Kidney glomerular epithelial cell (primary cell): ENCODE measurements at regions not wholly inside any gene's neighbourhood (a gene's known extent, or its start where the extent isn't known, plus 50 kb on each side); places are given as distances from the start of the nearest gene placed in this dataset.
"Not testable (repeated sequence)": the region's sequence is repeated elsewhere in the genome, so short reads cannot be mapped to it uniquely, and the experiment has no call there.

Experiments used
- DNase-seq: peaks from one replicate; lab custom pipeline; 2025; lab: John Stamatoyannopoulos, UW

DNA sequence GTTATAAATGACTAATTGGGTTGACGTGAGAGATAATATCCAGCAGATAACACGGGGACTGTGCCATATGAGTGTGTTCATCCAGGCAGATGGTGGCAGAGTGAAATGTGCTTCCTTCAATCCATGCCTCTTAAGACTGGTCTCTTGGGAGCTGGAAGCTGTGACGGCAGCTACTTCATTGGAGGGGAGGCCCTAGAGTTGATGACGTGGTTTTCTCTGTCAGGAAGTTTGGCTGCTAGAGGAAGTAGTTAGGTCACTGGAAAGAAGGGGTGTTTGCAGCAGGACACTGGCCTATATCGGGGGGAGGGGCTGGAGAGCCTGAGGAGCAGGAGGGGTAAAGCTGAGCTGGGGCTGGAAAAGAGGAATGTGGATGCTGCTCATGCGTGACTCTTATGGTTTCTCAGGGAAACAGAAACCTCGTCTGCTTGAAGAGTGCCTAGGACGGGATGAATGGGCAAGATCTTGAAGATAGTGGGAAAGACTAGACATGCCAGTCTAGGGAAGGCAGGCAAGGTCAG, 3051.6 kb downstream of the RPIA start:
- DNase-seq = not testable (repeated sequence)

DNA sequence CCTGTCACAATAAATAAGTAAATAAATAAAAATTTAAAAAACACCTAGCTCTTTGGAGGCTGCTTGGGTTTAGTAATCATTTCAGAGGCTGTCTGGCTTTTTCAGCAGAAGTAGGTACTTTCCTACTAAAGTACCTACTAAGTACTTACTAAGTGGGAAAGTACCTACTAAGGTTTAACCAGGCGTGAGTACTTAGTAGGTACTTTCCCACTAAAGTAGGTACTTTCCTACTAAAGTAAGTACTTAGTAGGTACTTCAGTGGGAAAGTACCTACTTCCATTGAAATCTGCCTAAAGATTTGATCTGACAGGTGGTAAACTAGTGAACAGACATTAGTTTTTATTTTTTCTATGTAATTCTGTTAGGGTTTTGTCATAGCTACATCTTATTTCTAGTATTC, 3052.4 kb downstream of the RPIA start:
- not testable (repeated sequence) for DNase-seq

DNA sequence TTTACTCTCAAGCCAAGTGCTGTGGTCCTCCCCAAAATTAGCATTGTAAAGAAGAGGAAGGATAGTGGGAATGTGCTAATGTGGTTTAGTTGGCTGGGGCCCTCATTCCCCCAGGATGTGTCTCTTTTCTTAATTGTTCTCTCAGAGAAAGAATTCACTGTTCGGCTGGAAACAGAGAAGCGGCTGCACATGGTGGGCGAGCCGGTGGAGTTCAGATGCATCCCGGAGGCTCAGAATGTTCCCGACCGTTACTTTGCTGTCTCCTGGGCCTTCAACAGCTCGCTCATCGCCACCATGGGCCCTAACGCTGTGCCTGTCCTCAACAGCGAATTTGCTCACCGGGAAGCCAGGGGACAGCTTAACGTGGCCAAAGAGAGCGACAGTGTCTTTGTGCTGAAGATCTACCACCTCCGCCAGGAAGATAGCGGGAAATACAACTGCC, 3053.2 kb downstream of the RPIA start:
- DNase-seq = not testable (repeated sequence)

DNA sequence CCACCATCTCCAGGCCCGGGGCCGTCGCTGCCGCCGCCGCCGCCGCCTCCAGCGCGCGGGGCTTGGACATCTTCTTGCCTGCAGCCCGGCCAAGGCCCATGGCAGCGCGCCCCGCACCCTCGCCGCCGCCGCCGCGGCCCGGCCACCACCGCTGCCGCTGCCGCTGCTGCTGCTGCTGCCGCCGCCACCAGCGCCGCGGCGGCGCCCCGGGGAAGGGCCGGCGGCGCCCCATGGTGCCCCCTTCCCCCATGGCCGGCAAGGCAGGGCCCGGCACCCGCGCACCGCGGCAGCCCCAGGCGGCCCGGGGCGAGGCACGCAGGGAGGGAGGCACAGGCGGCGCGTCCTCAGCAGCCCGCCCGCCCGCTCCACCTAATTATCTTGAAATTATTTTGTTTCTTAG, 3057.4 kb downstream of the RPIA start:
- no peak for DNase-seq

DNA sequence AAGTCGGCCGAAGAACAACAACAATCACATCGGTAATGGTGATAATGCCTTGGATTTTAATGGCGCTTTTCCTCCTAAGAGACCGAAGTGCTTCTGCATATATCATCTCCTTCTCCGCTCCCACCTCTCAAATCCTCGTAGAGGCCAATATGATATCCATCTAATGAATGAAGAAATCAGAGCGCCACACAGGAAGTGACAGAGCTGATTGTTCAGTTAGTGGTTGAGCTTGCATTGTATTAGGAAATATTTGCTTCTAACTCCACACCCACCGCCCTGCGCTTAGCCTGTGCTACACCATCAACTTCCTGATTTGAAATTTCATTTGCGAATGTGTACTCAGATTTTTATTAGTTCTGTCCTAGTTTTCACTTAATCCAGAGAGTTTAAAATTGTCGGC, 3058.2 kb downstream of the RPIA start:
- not testable (repeated sequence) for DNase-seq

DNA sequence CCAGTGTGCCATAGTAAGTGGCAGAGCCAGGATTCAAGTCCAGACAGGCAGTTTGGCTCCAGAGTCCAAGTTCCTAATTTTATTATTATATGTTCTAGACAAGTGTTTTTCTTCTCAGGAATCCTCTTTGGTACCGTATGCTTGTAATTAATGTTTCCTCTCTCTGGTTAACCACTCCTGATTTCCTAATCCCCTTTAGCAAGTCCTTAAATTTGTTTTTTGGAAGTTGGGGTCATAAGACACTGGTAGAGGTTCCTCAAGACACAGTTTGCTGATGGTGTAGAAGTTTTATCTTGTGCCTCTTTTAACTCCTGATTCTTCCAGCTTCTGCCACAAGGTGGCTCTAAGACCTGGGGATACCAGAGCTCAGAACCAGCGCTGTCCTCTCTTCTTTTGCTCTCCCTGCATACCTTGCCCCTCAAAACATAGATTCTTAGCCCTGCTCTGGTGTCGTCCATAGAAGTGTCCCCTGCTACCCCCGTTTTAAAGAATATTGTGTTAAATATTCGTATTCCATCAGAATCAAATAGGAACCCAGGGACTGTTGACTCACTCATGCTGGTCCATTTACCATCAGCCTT, 3068.0 kb downstream of the RPIA start:
- not testable (repeated sequence) for DNase-seq

DNA sequence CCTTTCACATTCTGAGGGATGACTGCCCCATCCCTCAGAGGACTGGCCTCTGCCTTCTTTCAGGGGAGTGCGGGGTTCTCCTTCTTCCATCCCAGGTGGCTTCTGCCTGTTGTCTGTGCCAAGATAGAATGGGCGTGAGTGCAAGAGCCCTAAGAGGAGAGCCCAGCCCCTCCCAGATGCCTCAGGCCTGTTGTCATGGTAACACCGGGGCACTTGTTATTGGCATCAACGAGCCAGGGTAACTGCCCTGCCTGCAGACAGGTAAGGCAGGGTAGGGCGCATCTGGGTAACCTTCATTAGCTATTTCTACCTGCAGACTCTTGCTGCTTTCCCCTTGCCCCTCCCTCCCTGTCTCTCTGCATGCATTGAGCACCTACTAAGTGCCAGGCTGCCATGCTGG, 3069.2 kb downstream of the RPIA start:
- not testable (repeated sequence) for DNase-seq

DNA sequence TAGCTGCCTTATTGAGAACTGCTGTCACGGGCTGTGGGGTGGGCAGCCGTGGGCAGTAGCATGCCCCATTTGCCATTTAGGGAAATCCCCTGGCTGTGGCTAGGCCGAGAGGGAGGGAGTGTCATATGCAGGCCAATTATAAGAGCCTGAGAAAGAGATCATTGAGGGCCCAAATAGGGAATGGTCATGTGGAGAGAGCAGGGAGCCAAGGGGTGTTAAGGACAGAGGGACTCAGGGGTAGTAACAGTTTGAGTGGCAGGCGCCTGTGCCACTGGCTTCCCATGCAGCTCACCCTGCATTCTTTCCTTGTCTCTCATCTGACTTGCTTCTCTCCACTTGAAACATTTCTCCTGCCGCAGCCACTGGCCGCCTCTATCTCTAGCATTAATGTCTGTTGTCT, 3070.8 kb downstream of the RPIA start:
- DNase-seq = not testable (repeated sequence)

DNA sequence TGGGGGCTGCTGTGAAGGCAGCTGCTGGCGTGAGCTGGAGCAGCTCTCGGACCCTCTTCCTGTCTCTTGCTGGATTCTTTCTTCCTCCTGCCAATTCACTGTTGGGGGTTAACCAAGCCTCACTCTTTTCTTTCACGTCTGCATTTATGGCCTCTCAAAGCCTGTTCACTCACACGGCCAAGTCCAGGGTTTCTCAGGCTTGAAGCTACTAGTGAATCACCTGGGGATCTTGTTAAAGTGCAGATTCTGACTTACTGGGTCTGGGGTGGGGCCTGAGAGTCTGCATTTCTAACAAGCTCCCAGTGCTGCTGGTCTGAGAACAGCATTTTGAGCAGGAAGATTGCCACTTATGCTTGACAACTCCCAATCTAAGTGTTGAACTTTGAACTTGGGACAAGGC, 3072.2 kb downstream of the RPIA start:
- DNase-seq = not testable (repeated sequence)

DNA sequence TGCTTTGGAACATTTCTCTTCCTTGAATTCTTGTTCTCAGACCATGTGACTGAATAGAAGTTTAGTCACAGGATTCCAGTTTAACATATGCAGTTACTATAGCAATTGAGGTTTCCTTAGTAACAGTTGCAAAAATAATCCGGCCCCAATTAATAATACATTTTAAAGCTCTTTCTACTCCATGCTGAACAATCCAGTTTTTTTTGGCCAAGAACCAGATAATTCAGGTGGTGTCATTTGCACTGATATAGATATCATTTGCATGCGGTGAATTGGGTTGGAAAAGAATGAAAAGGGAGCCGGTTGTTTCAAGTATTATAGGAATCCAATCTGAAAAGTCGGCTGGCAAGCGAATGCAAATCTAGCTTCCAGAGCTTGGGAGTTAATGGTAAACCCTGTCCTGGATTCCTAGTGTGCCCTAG, 3073.1 kb downstream of the RPIA start:
- not testable (repeated sequence) for DNase-seq

DNA sequence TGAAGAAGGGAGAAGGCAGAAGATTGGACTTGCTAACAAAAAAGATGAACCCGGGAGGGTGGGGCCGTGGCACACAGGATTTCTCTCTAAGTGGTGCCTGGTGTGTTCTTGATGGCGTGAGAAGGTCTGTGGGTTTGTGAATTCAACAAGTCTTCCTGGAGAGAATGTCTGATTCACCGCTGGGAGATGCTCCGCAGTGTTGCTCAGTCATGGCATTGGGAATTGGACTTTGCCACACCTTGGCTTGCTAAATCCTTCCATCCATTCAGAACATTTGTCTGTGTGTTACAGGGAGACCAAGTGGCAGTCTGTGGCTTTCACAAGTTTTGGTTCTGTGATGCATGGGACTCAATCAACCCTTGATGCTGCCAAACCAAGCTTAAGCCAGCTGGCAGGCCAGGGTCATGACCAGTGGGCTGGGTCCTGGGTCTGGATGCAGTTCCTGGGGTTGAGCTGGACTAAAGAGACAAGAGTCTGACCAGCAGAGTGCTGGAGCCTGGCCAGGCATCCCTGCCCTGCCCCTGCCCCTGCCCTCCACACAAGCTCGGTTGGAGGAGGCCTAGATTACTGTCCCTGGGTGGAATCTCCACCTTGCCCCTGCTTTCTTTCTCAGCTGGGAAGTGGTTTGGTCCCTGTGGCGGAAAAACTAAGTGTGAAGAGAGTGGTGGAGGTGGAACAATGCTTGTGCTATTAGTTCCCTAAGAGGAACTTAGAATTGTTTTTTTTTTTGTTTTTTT, 3073.7 kb downstream of the RPIA start:
- not testable (repeated sequence) for DNase-seq

DNA sequence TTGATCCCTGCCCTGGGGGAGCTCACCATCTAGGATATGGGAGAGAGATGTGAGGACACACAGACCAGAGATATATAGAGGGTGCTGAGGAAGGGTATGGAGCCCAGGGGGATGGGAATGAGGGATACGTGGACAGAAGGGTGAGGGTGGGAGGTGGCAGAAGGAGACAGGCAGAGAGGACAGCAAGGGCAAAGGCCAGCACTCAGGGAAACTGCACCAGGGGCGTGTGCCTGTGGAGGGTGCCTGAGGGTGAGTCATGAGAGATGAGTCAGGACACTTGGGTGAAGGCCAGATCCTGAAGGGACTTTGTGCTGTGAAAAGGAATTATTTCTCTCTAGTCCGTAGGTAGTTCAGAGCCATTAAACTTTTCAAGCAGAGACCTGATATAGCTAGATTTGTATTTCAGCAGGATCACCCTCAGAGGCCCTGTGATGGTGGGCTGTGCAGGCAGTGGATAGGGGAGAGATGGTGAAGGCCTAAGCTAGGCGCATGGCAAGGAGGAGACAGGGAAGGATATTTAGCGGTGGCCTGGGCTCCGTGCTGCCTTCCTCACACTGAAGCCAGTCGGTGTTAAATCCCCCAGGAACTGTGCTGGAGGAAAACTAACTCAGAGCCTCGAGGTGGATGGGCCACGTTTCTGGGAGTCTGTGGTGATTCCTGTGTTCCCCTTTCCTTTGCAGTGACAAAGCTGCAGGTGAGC, 3075.0 kb downstream of the RPIA start:
- DNase-seq = peak; percentile 72

DNA sequence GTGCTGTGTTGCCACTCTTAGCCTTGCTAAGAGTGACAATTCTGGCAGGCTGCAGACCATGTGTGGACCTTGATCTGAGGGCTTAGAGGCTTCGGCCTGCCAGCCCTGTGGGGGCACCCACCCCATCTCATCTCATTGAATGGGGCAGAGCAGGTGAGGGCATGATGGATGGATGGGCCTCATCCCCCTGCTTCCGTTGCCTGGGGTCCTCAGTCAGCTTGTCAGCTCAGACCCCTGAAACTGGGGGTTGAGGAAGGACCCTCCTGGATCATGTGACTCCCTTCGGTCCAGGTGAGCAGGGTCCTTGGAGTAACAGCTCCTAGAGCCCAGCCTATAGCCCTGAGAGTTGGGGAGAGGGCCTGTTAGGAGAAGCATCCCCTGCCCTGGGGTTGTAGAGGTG, 3076.8 kb downstream of the RPIA start:
- not testable (repeated sequence) for DNase-seq

DNA sequence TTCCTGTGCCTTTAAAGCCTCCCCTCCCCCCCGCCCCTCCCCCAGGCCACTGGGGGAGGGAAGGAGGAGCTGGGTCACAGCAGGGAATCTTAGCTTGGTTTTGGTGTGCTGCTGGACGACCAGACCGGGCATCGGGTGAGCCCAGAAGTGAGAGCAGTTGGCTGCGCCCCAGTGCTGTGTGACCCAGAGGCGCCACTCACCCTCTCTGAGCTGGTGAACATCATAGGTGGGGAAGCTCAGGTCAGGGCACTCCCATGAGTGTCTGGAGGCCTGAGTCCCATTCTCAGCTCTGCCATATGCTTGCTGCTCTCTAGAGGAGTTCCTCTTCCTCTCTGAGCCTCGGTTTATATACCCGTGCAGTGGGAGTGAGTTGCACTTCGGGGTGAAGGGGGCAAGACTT, 3077.5 kb downstream of the RPIA start:
- not testable (repeated sequence) for DNase-seq

DNA sequence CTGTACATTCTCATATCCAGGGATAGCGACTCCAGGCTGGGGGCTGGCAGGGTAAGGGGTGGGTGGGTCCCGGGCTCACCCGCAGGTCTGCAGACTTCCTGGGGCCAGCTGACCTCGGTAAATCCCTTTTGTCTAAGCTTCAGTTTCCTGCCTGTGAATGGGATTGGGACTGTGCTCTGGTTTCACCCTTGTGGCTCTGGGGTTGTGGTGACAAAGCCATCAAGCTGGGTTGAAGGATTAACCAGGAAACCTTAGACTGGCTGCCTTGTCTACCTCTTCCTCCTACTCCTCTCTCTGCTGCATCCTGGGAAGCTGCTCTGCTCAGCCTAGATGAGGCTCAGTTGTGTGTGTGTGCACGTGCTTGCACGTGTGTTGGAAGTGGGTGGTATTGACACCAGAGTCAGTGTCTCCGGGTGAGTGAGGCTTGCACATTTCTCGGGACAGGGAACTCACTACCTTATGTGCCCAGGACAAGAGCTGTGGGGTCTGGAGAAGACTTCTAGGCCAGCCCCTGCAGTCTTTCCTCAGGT, 3078.6 kb downstream of the RPIA start:
- DNase-seq = not testable (repeated sequence)

DNA sequence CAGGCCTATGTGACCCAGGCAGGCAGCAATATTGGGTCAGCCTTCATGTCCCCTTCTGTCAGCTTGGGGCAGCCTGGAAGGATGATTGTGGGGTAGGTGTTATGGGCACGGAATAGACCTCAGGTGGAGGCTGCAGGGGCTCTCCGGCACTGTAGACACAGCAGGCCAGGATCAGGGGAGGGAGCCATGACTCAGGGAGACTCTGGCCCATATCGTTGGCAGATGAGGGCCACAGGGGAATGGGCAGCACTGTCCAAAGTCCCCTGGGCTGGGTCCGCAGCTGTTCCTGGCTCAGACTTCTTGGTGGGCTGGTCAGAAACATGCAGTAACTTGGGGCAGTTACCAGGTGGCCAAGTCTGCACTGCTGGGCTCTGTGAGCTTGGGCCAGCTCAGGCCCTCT, 3080.1 kb downstream of the RPIA start:
- not testable (repeated sequence) for DNase-seq

DNA sequence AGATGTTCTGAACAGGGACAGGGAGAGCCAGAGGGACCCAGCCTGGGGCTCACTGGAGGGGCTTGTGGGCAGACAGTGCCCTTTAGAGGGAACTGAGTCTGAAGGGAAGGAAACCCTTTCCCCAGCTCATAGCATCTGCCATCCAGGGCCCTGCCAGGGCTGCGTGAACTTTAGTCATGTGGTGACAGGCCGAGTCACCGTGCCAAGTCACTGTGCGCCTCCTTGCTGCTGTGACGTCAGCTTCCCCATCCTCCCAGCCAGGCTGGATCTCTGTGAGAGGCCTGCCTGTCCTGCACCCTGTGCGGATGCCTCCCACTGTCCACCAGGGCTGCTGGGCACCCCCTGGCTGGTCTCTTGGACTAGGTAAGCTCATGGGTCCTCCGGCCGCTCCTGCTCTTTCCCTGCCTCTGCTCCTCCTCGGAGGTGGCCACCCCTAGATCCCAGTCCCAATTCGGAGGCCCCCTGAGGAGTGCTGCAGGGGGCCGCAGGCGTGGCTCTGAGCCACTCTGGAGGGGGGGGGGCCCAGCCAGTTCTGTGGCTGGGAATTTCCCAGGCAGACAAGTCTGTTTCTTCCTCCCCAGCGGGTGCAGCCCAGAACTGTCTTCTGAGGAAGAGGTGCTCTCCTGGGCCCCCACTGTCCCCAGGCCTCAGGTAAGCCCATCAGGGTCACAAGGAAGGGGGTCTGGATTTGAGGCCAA, 3080.9 kb downstream of the RPIA start:
- not testable (repeated sequence) for DNase-seq

DNA sequence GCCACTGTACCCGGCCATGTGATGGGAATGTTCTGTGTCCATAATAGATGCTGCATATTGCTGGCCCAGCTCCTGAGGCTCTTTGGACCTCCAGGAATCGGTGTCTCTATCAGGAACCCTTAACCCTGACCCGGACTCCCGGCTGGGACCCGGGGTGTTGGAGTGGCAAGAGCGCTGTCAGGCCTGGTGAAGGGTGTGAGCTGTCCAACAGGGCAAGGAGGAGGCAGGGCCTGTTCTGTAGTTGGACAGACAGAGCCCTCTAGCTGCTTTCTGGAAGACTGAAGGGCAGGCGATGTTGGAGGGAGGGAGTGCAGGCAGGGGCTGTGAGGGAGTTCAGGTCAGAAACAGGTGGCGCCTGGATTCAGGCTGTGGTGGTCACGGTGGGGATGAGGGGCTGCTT, 3082.3 kb downstream of the RPIA start:
- not testable (repeated sequence) for DNase-seq

DNA sequence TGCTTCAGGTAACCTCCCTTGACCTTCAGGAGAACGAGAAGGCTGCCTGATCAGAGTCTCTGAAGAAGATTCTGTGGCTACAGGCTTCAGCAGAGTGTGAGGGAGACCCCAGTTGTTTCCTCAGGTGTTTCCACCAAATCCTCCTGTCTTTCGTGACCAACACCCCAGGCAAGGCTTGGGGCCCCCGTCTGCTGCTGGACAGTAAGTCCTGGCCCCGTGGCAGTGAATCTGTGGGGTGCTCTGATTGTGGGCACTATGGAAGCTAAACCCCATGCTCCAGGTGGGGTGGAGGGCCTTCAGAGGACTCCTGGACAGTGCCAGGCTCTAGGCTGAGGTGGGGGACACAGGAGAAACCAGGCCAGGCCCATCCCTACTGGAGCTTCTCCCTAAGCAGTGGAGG, 3083.7 kb downstream of the RPIA start:
- DNase-seq = not testable (repeated sequence)

DNA sequence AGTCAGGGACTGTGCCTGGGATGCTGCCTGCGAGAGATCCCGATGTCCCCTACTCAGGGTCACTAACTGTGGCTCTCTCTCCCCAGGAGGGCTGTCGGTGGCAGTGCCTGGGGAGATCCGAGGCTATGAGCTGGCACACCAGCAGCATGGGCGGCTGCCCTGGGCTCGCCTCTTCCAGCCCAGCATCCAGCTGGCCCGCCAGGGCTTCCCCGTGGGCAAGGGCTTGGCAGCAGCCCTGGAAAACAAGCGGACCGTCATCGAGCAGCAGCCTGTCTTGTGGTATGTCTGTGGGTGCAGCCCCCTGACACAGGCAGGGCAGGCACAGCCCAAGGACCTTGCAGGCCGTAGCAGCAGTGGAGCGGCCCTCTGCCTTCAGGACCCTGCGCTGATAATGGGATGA, 3088.9 kb downstream of the RPIA start:
- DNase-seq = not testable (repeated sequence)

DNA sequence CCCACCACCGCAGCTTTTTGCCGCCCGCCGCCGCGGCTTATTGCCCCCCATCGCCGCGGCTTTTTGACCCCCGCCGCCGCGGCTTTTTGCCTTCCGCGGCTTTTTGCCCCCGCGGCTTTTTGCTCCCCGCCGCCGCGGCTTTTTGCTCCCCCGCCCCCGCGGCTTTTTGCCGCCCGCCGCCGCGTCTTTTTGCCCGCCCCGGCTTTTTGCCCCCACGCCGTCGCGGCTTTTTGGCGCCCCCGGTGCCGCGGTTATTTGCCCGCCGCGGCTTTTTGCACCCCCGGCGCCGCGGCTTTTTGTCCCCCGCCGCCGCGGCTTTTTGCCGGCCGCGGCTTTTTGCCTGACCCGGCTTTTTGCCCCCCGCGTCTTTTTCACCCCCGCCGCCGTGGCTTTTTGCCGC, 3061.8 kb upstream of the TEKT4 start:
- not testable (repeated sequence) for DNase-seq
